ENCODE measurements at regions not wholly inside any gene's neighbourhood (a gene's known extent, or its start where the extent isn't known, plus 50 kb on each side); places are given as distances from the start of the nearest gene placed in this dataset.

GRCh38 chr12:131378176-131378842 is 332.6 kb upstream of the SFSWAP start:
- H3K4me2 ChIP-seq (ENCODE audit: low read depth, low read length), result no peak overlapping the region
- no peak overlapping the region for H4K91ac ChIP-seq (ENCODE audit: insufficient read depth, low read depth, low read length)
- no peak for ATAC-seq (ENCODE audit: low read depth)
- H3K27me3 ChIP-seq (ENCODE audit: control insufficient read depth, insufficient read depth, low read length), result no peaks in the 10 kb centered on the region
- H3K14ac ChIP-seq (replicated peaks; ENCODE audit: low read depth, low read length), result no peak overlapping the region
- no peaks in the 10 kb centered on the region for H3K9me1 ChIP-seq (ENCODE audit: insufficient read depth, low read length)
- in situ Hi-C loops (cut with MboI; ENCODE audit: low sequenced_read_pairs) (no loop called here), intact Hi-C loops (cut with micrococcal nuclease) (no loop called here), dilution Hi-C loops (cut with HindIII; ENCODE audit: low sequenced_read_pairs, unreplicated experiment) (no loop called here)
- H4K20me1 ChIP-seq (ENCODE audit: insufficient read depth, low read length), result no peaks in the 10 kb centered on the region
- 72% methylated on average over 6 of the region's 29 CpGs; no CpG with 5 or more reads in 1 of the 2 experiments for WGBS, 2 experiments (ENCODE audit: extremely low coverage in 2 of 2, insufficient read length in 1 of 2)
- TF ChIP-seq FOS (IDR thresholded peaks at IDR 0.05; ENCODE audit: low read depth, low read length) (no peak), MAZ (IDR thresholded peaks at IDR 0.05; ENCODE audit: borderline replicate concordance, low read depth, low read length) (no peak), RFX5 (IDR thresholded peaks at IDR 0.05; ENCODE audit: low read depth, low read length) (no peak), POLR2A (IDR thresholded peaks at IDR 0.05; ENCODE audit: low read depth, low read length) (no peak), SMC3 (IDR thresholded peaks at IDR 0.05; ENCODE audit: low read depth, low read length) (no peak), CEBPB (IDR thresholded peaks at IDR 0.05; ENCODE audit: low read depth, low read length) (no peak), NFE2L2 (IDR thresholded peaks at IDR 0.05; ENCODE audit: low read depth, low read length) (no peak), MAFK (IDR thresholded peaks at IDR 0.05; ENCODE audit: low read depth, low read length) (no peak), CHD1 (IDR thresholded peaks at IDR 0.05; ENCODE audit: low read depth, low read length) (no peak), RAD21 (IDR thresholded peaks at IDR 0.05; ENCODE audit: low read length) (no peak), CTCF (conservative IDR thresholded peaks at IDR 0.05; ENCODE audit: low read depth, low read length) (no peak), BHLHE40 (IDR thresholded peaks at IDR 0.05; ENCODE audit: low read depth, low read length) (no peak), ELK1 (IDR thresholded peaks at IDR 0.05; ENCODE audit: borderline replicate concordance, low read depth, low read length) (no peak)
- no peak overlapping the region for H2BK20ac ChIP-seq (ENCODE audit: low read depth, low read length)
- H3K56ac ChIP-seq (ENCODE audit: extremely low read depth, insufficient read depth, low read length), result no peak overlapping the region
- no peak overlapping the region for H3K4me3 ChIP-seq (ENCODE audit: insufficient read depth, low read depth, low read length)
- H2BK15ac ChIP-seq (ENCODE audit: low read depth, low read length), result no peak overlapping the region
- no TSS peak for BruUV-seq (replicated peaks)
- no peaks in the 10 kb centered on the region for H3K36me3 ChIP-seq (ENCODE audit: control insufficient read depth, insufficient read depth, low read length)
- H4K8ac ChIP-seq (ENCODE audit: low read depth in 2 of 2, low read length in 2 of 2), result no peak overlapping the region
- ChIA-PET CTCF (no interaction called here), POLR2A (ENCODE audit: unreplicated experiment) (no interaction called here)
- H3K79me1 ChIP-seq (ENCODE audit: low read depth in 1 of 2, low read length in 2 of 2), result no peaks in the 10 kb centered on the region
- no peaks in the 10 kb centered on the region for H3K4me1 ChIP-seq (ENCODE audit: control insufficient read depth, insufficient read depth, low read length)
- no peak overlapping the region for H2BK5ac ChIP-seq (ENCODE audit: low read depth, low read length, poor library complexity, severe bottlenecking)
- H3K23ac ChIP-seq (ENCODE audit: low read depth, low read length), result no peak overlapping the region
- H4K5ac ChIP-seq (ENCODE audit: low read depth, low read length), result no peak overlapping the region
- H3K9me3 ChIP-seq (ENCODE audit: control insufficient read depth, insufficient read depth, low read length), result peaks cover 45% of the 10 kb centered on the region
- no peak overlapping the region for H2AFZ ChIP-seq (replicated peaks; ENCODE audit: low read length, poor library complexity)
- H2BK120ac ChIP-seq (ENCODE audit: low read depth, low read length), result no peak overlapping the region
- no peak overlapping the region for H3K9ac ChIP-seq (ENCODE audit: low read depth, low read length)
- no peak overlapping the region for H3K4ac ChIP-seq (ENCODE audit: low read depth, low read length)
- H2AK5ac ChIP-seq (ENCODE audit: low read depth, low read length), result no peak overlapping the region
- H3K27ac ChIP-seq (ENCODE audit: insufficient read depth, low read length), result no peak overlapping the region
- no peak overlapping the region for H3K18ac ChIP-seq (ENCODE audit: low read depth, low read length)
- no peak overlapping the region for H2AK9ac ChIP-seq (replicated peaks; ENCODE audit: low read depth, low read length, poor library complexity)
- no peak for DNase-seq

Measured in IMR-90 (cell line).